ENCODE measurements at regions not wholly inside any gene's neighbourhood (a gene's known extent, or its start where the extent isn't known, plus 50 kb on each side); places are given as distances from the start of the nearest gene placed in this dataset.

DNA sequence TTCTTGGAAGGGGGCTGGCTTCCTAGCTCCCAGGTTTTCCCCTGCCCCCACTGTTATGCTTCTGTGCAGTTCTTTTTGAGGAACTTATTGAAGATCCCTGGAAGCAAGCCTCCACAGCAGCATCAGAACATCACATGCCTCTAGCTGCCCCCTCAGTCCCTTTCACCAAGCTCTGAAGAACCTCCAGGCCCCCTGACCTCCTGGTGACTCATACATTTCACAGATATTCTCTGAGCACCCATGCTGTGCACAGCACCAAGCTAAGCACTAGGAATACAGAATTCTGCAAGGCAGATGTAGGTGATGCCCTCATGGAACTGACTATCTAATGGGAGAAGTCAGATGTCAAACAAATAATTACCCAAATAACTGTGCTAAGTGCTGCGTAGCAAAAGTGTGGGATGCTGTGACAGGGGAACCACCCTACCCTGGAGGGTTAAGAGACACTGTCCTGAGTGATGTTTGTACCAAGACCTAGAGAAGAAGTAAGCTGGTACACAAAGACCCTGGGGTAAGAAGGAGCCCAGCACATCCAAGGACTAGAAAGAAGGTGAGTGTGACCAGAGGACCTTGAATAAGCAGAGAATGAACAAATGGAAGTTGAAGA, 213.7 kb upstream of the NR4A3 start:
- H3K14ac ChIP-seq (ENCODE audit: low read length), result no peak overlapping the region
- H3K9ac ChIP-seq (ENCODE audit: low read depth, low read length, poor library complexity), result no peak overlapping the region
- no peaks in the 10 kb centered on the region for H3K36me3 ChIP-seq (replicated peaks in 1 of 2; ENCODE audit: control insufficient read depth in 2 of 2, insufficient read depth in 2 of 2, low read length in 2 of 2)
- H3K18ac ChIP-seq (ENCODE audit: low read length), result no peak overlapping the region
- H2BK12ac ChIP-seq (ENCODE audit: low read length), result no peak overlapping the region
- no peak overlapping the region for H4K8ac ChIP-seq (ENCODE audit: low read depth, low read length)
- no peaks in the 10 kb centered on the region for H3K79me1 ChIP-seq (ENCODE audit: low read depth, low read length)
- no peak overlapping the region for H3K4ac ChIP-seq (ENCODE audit: low read length)
- H2AK5ac ChIP-seq (ENCODE audit: low read depth, low read length), result no peak overlapping the region
- H3K4me1 ChIP-seq (ENCODE audit: control insufficient read depth in 2 of 2, insufficient read depth in 1 of 2, low read depth in 1 of 2, low read length in 2 of 2), result peaks cover 2 to 3% of the 10 kb centered on the region in 2 donors
- H3K4me2 ChIP-seq (ENCODE audit: insufficient read depth, low read length, poor library complexity, severe bottlenecking), result no peak overlapping the region
- H4K91ac ChIP-seq (ENCODE audit: low read depth, low read length, poor library complexity), result no peak overlapping the region
- H2BK15ac ChIP-seq (ENCODE audit: low read length), result no peak overlapping the region
- no peak overlapping the region for H3K23ac ChIP-seq (ENCODE audit: low read depth, low read length, poor library complexity)
- DNase-seq (ENCODE audit: low spot score), result no peak
- H2BK5ac ChIP-seq (ENCODE audit: low read length), result no peak overlapping the region
- no peaks in the 10 kb centered on the region for H3K9me3 ChIP-seq (replicated peaks in 1 of 2; ENCODE audit: control insufficient read depth in 2 of 2, insufficient read depth in 1 of 2, low read depth in 1 of 2, low read length in 2 of 2)
- H3K4me3 ChIP-seq (ENCODE audit: low read length in 2 of 2), result no peak overlapping the region
- no peak overlapping the region for H2BK120ac ChIP-seq (ENCODE audit: low read depth, low read length)
- H3K27me3 ChIP-seq (ENCODE audit: control insufficient read depth in 3 of 3, insufficient read depth in 3 of 3, low read depth in 1 of 3, low read length in 3 of 3), result no peaks in the 10 kb centered on the region
- WGBS, 2 donors (ENCODE audit: extremely low coverage in 2 of 2, insufficient read length in 2 of 2, insufficient replicate concordance in 1 of 2), result no CpG with 5 or more reads among the region's 1 CpG
- H2AFZ ChIP-seq (ENCODE audit: low read length), result no peak overlapping the region
- no peak overlapping the region for H3K27ac ChIP-seq (replicated peaks; ENCODE audit: low read length)

DNA sequence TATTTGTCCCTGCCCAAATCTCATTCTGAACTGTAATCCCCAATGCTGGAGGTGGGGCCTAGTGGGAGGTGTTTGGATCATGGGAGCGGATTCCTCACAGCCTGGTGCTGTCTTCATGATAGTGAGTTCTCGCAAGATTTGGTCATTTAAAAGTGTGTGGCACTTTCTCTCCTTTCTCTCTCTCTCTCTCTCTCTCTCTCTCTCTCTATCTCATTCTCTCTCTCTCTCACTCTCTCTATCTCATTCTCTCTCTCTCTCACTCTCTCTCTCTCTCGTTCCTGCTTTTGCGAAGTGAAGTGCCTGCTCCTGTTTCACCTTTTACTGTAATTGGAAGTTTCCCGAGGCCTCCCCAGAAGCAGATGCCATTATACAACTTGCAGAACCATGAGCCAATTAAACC, 207.3 kb upstream of the NR4A3 start:
- H3K23ac ChIP-seq (ENCODE audit: low read depth, low read length, poor library complexity), result no peak overlapping the region
- no peak overlapping the region for H2AFZ ChIP-seq (ENCODE audit: low read length)
- no peaks in the 10 kb centered on the region for H3K79me1 ChIP-seq (ENCODE audit: low read depth, low read length)
- no peak overlapping the region for H2BK5ac ChIP-seq (ENCODE audit: low read length)
- no peaks in the 10 kb centered on the region for H3K27me3 ChIP-seq (ENCODE audit: control insufficient read depth in 3 of 3, insufficient read depth in 3 of 3, low read depth in 1 of 3, low read length in 3 of 3)
- no peak overlapping the region for H3K9ac ChIP-seq (ENCODE audit: low read depth, low read length, poor library complexity)
- H3K27ac ChIP-seq (replicated peaks; ENCODE audit: low read length), result no peak overlapping the region
- no peak overlapping the region for H3K4me3 ChIP-seq (ENCODE audit: low read length in 2 of 2)
- H4K8ac ChIP-seq (ENCODE audit: low read depth, low read length), result no peak overlapping the region
- H3K14ac ChIP-seq (ENCODE audit: low read length), result no peak overlapping the region
- no peak overlapping the region for H3K4me2 ChIP-seq (ENCODE audit: insufficient read depth, low read length, poor library complexity, severe bottlenecking)
- no peaks in the 10 kb centered on the region for H3K36me3 ChIP-seq (replicated peaks in 1 of 2; ENCODE audit: control insufficient read depth in 2 of 2, insufficient read depth in 2 of 2, low read length in 2 of 2)
- DNase-seq (ENCODE audit: low spot score), result no peak
- no peaks in the 10 kb centered on the region for H3K9me3 ChIP-seq (replicated peaks in 1 of 2; ENCODE audit: control insufficient read depth in 2 of 2, insufficient read depth in 1 of 2, low read depth in 1 of 2, low read length in 2 of 2)
- H3K4me1 ChIP-seq (ENCODE audit: control insufficient read depth in 2 of 2, insufficient read depth in 1 of 2, low read depth in 1 of 2, low read length in 2 of 2), result peaks cover 0 to 2% of the 10 kb centered on the region in 2 donors
- H2BK15ac ChIP-seq (ENCODE audit: low read length), result no peak overlapping the region
- H4K91ac ChIP-seq (ENCODE audit: low read depth, low read length, poor library complexity), result no peak overlapping the region
- H2BK120ac ChIP-seq (ENCODE audit: low read depth, low read length), result no peak overlapping the region
- no peak overlapping the region for H2AK5ac ChIP-seq (ENCODE audit: low read depth, low read length)
- H3K18ac ChIP-seq (ENCODE audit: low read length), result no peak overlapping the region
- H2BK12ac ChIP-seq (ENCODE audit: low read length), result no peak overlapping the region
- H3K4ac ChIP-seq (ENCODE audit: low read length), result no peak overlapping the region
- 100% methylated on average over 1 of the region's 5 CpGs; no CpG with 5 or more reads in 1 of the 2 donors for WGBS, 2 donors (ENCODE audit: extremely low coverage in 2 of 2, insufficient read length in 2 of 2, insufficient replicate concordance in 1 of 2)

DNA sequence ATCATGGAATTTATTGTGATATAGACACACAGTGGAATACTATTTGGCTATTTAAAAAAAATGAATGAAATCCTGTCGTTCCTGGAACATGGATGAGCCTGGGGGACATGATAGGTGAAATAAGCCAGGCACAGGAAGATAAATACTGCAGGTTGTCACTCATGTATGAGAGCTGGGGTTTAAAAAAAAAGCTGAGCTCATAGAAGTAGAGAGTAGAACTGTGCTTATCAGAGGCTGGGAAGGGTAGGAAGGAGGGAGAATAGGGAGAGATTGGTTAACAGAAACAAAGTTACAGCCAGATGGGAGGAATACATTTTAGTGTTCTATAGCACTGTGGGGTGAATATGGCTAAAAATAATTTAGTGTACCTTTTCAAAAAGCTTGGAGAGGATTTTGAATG, 200.6 kb upstream of the NR4A3 start:
- Histone ChIP-seq H3K9ac (ENCODE audit: low read depth, low read length, poor library complexity) (no peak overlapping the region), H3K4me1 (ENCODE audit: control insufficient read depth in 2 of 2, insufficient read depth in 1 of 2, low read depth in 1 of 2, low read length in 2 of 2) (no peaks in the 10 kb centered on the region), H3K27me3 (ENCODE audit: control insufficient read depth in 3 of 3, insufficient read depth in 3 of 3, low read depth in 1 of 3, low read length in 3 of 3) (no peaks in the 10 kb centered on the region), H3K27ac (replicated peaks; ENCODE audit: low read length) (no peak overlapping the region), H3K9me3 (replicated peaks in 1 of 2; ENCODE audit: control insufficient read depth in 2 of 2, insufficient read depth in 1 of 2, low read depth in 1 of 2, low read length in 2 of 2) (no peaks in the 10 kb centered on the region), H2AFZ (ENCODE audit: low read length) (no peak overlapping the region), H3K23ac (ENCODE audit: low read depth, low read length, poor library complexity) (no peak overlapping the region), H4K91ac (ENCODE audit: low read depth, low read length, poor library complexity) (no peak overlapping the region), H2BK5ac (ENCODE audit: low read length) (no peak overlapping the region), H2BK15ac (ENCODE audit: low read length) (no peak overlapping the region), H3K18ac (ENCODE audit: low read length) (no peak overlapping the region), H3K4ac (ENCODE audit: low read length) (no peak overlapping the region), H3K4me2 (ENCODE audit: insufficient read depth, low read length, poor library complexity, severe bottlenecking) (no peak overlapping the region), H4K8ac (ENCODE audit: low read depth, low read length) (no peak overlapping the region), H2BK12ac (ENCODE audit: low read length) (no peak overlapping the region), H3K36me3 (replicated peaks in 1 of 2; ENCODE audit: control insufficient read depth in 2 of 2, insufficient read depth in 2 of 2, low read length in 2 of 2) (no peaks in the 10 kb centered on the region), H3K4me3 (ENCODE audit: low read length in 2 of 2) (no peak overlapping the region), H2AK5ac (ENCODE audit: low read depth, low read length) (no peak overlapping the region), H3K79me1 (ENCODE audit: low read depth, low read length) (no peaks in the 10 kb centered on the region), H3K14ac (ENCODE audit: low read length) (no peak overlapping the region), H2BK120ac (ENCODE audit: low read depth, low read length) (no peak overlapping the region)
- no peak for DNase-seq (ENCODE audit: low spot score)
- WGBS, 2 donors (ENCODE audit: extremely low coverage in 2 of 2, insufficient read length in 2 of 2, insufficient replicate concordance in 1 of 2), result no CpG with 5 or more reads among the region's 1 CpG

DNA sequence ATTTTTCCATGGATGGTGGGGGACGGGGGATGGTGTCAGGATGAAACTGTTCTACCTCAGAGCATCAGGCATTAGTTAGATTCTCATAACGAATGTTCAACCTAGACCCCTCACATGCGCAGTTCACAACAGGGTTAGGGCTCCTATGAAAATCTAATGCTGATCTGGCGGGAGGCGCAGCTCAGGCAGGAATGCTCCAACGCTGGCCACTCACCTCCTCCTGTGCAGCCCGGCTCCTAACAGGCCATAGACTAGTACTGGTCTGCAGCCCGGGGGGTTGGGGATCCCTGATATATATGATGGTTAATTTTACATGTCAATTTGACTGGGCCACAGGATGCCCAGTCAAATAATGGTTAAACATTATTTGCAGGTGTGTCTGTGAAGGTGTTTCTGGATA, 199.0 kb upstream of the NR4A3 start:
- Histone ChIP-seq H3K23ac (ENCODE audit: low read depth, low read length, poor library complexity) (no peak overlapping the region), H3K14ac (ENCODE audit: low read length) (no peak overlapping the region), H3K9me3 (replicated peaks in 1 of 2; ENCODE audit: control insufficient read depth in 2 of 2, insufficient read depth in 1 of 2, low read depth in 1 of 2, low read length in 2 of 2) (no peaks in the 10 kb centered on the region), H3K36me3 (replicated peaks in 1 of 2; ENCODE audit: control insufficient read depth in 2 of 2, insufficient read depth in 2 of 2, low read length in 2 of 2) (no peaks in the 10 kb centered on the region), H4K91ac (ENCODE audit: low read depth, low read length, poor library complexity) (no peak overlapping the region), H3K9ac (ENCODE audit: low read depth, low read length, poor library complexity) (no peak overlapping the region), H3K4me3 (ENCODE audit: low read length in 2 of 2) (no peak overlapping the region), H3K18ac (ENCODE audit: low read length) (no peak overlapping the region), H2AK5ac (ENCODE audit: low read depth, low read length) (no peak overlapping the region), H2AFZ (ENCODE audit: low read length) (no peak overlapping the region), H2BK5ac (ENCODE audit: low read length) (no peak overlapping the region), H3K4me1 (ENCODE audit: control insufficient read depth in 2 of 2, insufficient read depth in 1 of 2, low read depth in 1 of 2, low read length in 2 of 2) (no peaks in the 10 kb centered on the region), H3K79me1 (ENCODE audit: low read depth, low read length) (no peaks in the 10 kb centered on the region), H2BK120ac (ENCODE audit: low read depth, low read length) (no peak overlapping the region), H2BK15ac (ENCODE audit: low read length) (no peak overlapping the region), H3K27me3 (ENCODE audit: control insufficient read depth in 3 of 3, insufficient read depth in 3 of 3, low read depth in 1 of 3, low read length in 3 of 3) (no peaks in the 10 kb centered on the region), H3K4me2 (ENCODE audit: insufficient read depth, low read length, poor library complexity, severe bottlenecking) (no peak overlapping the region), H2BK12ac (ENCODE audit: low read length) (no peak overlapping the region), H4K8ac (ENCODE audit: low read depth, low read length) (no peak overlapping the region), H3K27ac (replicated peaks; ENCODE audit: low read length) (no peak overlapping the region), H3K4ac (ENCODE audit: low read length) (no peak overlapping the region)
- no CpG with 5 or more reads among the region's 8 CpGs for WGBS, 2 donors (ENCODE audit: extremely low coverage in 2 of 2, insufficient read length in 2 of 2, insufficient replicate concordance in 1 of 2)
- no peak for DNase-seq (ENCODE audit: low spot score)

Measured in neuronal stem cell (in vitro differentiated cells).